Natural killer cell treated with Interleukin-12 subunit alpha and Interleukin-12 subunit beta and Interleukin-15 and Interleukin-18, amount 100 ng/mL, for 72 hours (primary cell): ENCODE measurements at regions not wholly inside any gene's neighbourhood (a gene's known extent, or its start where the extent isn't known, plus 50 kb on each side); places are given as distances from the start of the nearest gene placed in this dataset.

Source experiments
- ATAC-seq, 2 donors: fragments of 150-1000 bp; cut with Tn5 transposase in 1 of 2; sonication (Bioruptor Pico), chemical (Tn5 transposase) in 1 of 2; 2 replicates each; pipeline ENCODE4 v1.10.0; 2021
- DNase-seq: peaks from one replicate; pipeline ENCODE4 v3.0.0; 2022; ENCODE audit warnings: low spot score
- H3K27ac Mint-ChIP-seq, 2 donors: 1 replicate in 1 of 2; 2 replicates in 1 of 2; pipeline ENCODE4 v1.8.0; 2022; ENCODE audit warnings: mixed read lengths in 2 of 2, mild to moderate bottlenecking in 1 of 2, moderate library complexity in 1 of 2
- H3K27me3 Mint-ChIP-seq, 2 donors: 1 replicate in 1 of 2; 2 replicates in 1 of 2; pipeline ENCODE4 v1.8.0; 2022; ENCODE audit warnings: mixed read lengths in 2 of 2
- H3K36me3 Mint-ChIP-seq: one replicate; pipeline ENCODE4 v1.8.0; 2022; ENCODE audit warnings: mixed read lengths
- H3K4me1 Mint-ChIP-seq, 2 donors: 1 replicate in 1 of 2; 2 replicates in 1 of 2; pipeline ENCODE4 v1.8.0; 2022; ENCODE audit warnings: low read depth in 2 of 2, mixed read lengths in 2 of 2, mild to moderate bottlenecking in 1 of 2
- H3K4me3 Mint-ChIP-seq: one replicate; pipeline ENCODE4 v1.8.0; 2022; ENCODE audit warnings: mixed read lengths
- H3K9me3 Mint-ChIP-seq: 2 replicates; pipeline ENCODE4 v1.8.0; 2022; ENCODE audit warnings: mixed read lengths

- no peaks in the 10 kb centered on the region for H3K9me3 Mint-ChIP-seq
- DNase-seq (no peak), ATAC-seq (no peak)
- H3K4me3 Mint-ChIP-seq: no peak overlapping the region
- H3K27ac Mint-ChIP-seq: no peak overlapping the region
- no peaks in the 10 kb centered on the region for H3K36me3 Mint-ChIP-seq
- peaks cover 16 to 19% of the 10 kb centered on the region in 2 donors for H3K27me3 Mint-ChIP-seq
- peaks cover 0 to 5% of the 10 kb centered on the region in 2 donors for H3K4me1 Mint-ChIP-seq
Observed at GRCh38 chr2:7403092-7403775, 486.0 kb downstream of the RNF144A start.

GRCh38 chr2:7405861-7406715 lies 488.9 kb downstream of the RNF144A start:
- no peak for DNase-seq
- Mint-ChIP-seq H3K9me3 (no peaks in the 10 kb centered on the region), H3K4me3 (no peak overlapping the region), H3K36me3 (no peaks in the 10 kb centered on the region), H3K27me3 (peaks cover 18 to 21% of the 10 kb centered on the region in 2 donors), H3K27ac (no peak overlapping the region), H3K4me1 (peaks cover 0 to 5% of the 10 kb centered on the region in 2 donors)
- no peak for ATAC-seq

- H3K9me3 Mint-ChIP-seq: no peaks in the 10 kb centered on the region
- no peak overlapping the region for H3K4me3 Mint-ChIP-seq
- no peak overlapping the region for H3K27ac Mint-ChIP-seq
- no peak for DNase-seq
- no peaks in the 10 kb centered on the region for H3K36me3 Mint-ChIP-seq
- H3K4me1 Mint-ChIP-seq: peaks cover 3 to 5% of the 10 kb centered on the region in 2 donors
- peaks cover 25% of the 10 kb centered on the region in 2 donors for H3K27me3 Mint-ChIP-seq
- ATAC-seq: no peak
Observed at GRCh38 chr2:7407001-7407400, 489.8 kb downstream of the RNF144A start.

- Mint-ChIP-seq H3K27ac (no peak overlapping the region), H3K36me3 (no peaks in the 10 kb centered on the region), H3K4me3 (no peak overlapping the region), H3K9me3 (no peaks in the 10 kb centered on the region), H3K4me1 (peaks cover 0 to 3% of the 10 kb centered on the region in 2 donors), H3K27me3 (peaks cover 16 to 22% of the 10 kb centered on the region in 2 donors)
- no peak for ATAC-seq
- no peak for DNase-seq
Observed at GRCh38 chr2:7407906-7408680, 490.9 kb downstream of the RNF144A start.

GRCh38 chr2:7411691-7412090 lies 494.5 kb downstream of the RNF144A start:
- no peak for ATAC-seq
- H3K36me3 Mint-ChIP-seq: peaks cover 4% of the 10 kb centered on the region
- H3K27ac Mint-ChIP-seq: no peak overlapping the region

GRCh38 chr2:7417845-7418742 lies 500.9 kb downstream of the RNF144A start:
- H3K36me3 Mint-ChIP-seq: peaks cover 15% of the 10 kb centered on the region
- H3K27ac Mint-ChIP-seq: no peak overlapping the region
- H3K4me1 Mint-ChIP-seq: peaks cover 0 to 14% of the 10 kb centered on the region in 2 donors
- H3K9me3 Mint-ChIP-seq: peaks cover 4% of the 10 kb centered on the region
- H3K27me3 Mint-ChIP-seq: peaks cover 18 to 19% of the 10 kb centered on the region in 2 donors
- ATAC-seq: no peak
- no peak overlapping the region for H3K4me3 Mint-ChIP-seq
- DNase-seq: no peak

More at GRCh38 chr2:7411691-7412090, 494.5 kb downstream of the RNF144A start:
- Mint-ChIP-seq H3K9me3 (no peaks in the 10 kb centered on the region), H3K4me1 (peaks cover 0 to 3% of the 10 kb centered on the region in 2 donors), H3K4me3 (no peak overlapping the region), H3K27me3 (peaks cover 7 to 20% of the 10 kb centered on the region in 2 donors)
- DNase-seq: no peak

- H3K36me3 Mint-ChIP-seq: peaks cover 10% of the 10 kb centered on the region
- H3K27me3 Mint-ChIP-seq: peaks cover 16 to 18% of the 10 kb centered on the region in 2 donors
- H3K4me1 Mint-ChIP-seq: peaks cover 0 to 14% of the 10 kb centered on the region in 2 donors
- no peak overlapping the region for H3K4me3 Mint-ChIP-seq
- H3K9me3 Mint-ChIP-seq: peaks cover 4% of the 10 kb centered on the region
- H3K27ac Mint-ChIP-seq: no peak overlapping the region
- ATAC-seq: no peak
- DNase-seq: no peak
Observed at GRCh38 chr2:7419186-7419585, 502.0 kb downstream of the RNF144A start.

- Mint-ChIP-seq H3K9me3 (peaks cover 4% of the 10 kb centered on the region), H3K4me3 (no peak overlapping the region), H3K36me3 (peaks cover 10% of the 10 kb centered on the region), H3K27me3 (peaks cover 16 to 18% of the 10 kb centered on the region in 2 donors), H3K4me1 (peaks cover 0 to 14% of the 10 kb centered on the region in 2 donors), H3K27ac (no peak overlapping the region)
- DNase-seq (no peak), ATAC-seq (no peak)
Observed at GRCh38 chr2:7419814-7420311, 502.7 kb downstream of the RNF144A start.

GRCh38 chr2:7420530-7420929 lies 503.3 kb downstream of the RNF144A start:
- H3K27me3 Mint-ChIP-seq: peaks cover 16 to 18% of the 10 kb centered on the region in 2 donors
- no peak overlapping the region for H3K4me3 Mint-ChIP-seq
- ATAC-seq: no peak
- no peak overlapping the region for H3K27ac Mint-ChIP-seq
- peaks cover 0 to 18% of the 10 kb centered on the region in 2 donors for H3K4me1 Mint-ChIP-seq
- no peak for DNase-seq
- peaks cover 10% of the 10 kb centered on the region for H3K36me3 Mint-ChIP-seq
- peaks cover 4% of the 10 kb centered on the region for H3K9me3 Mint-ChIP-seq

- no peak for DNase-seq
- Mint-ChIP-seq H3K4me3 (no peak overlapping the region), H3K9me3 (peaks cover 4% of the 10 kb centered on the region), H3K27me3 (peaks cover 7 to 9% of the 10 kb centered on the region in 2 donors), H3K4me1 (peaks cover 25 to 31% of the 10 kb centered on the region in 2 donors), H3K27ac (peak overlapping the region; percentile 17 to 53), H3K36me3 (no peaks in the 10 kb centered on the region)
- ATAC-seq: no peak
Observed at GRCh38 chr2:7424481-7424880, 507.3 kb downstream of the RNF144A start.

GRCh38 chr2:7427293-7428060 lies 510.3 kb downstream of the RNF144A start:
- ATAC-seq: no peak
- peak overlapping the region; percentile 98 for H3K27ac Mint-ChIP-seq
- no peak for DNase-seq
- H3K4me3 Mint-ChIP-seq: peak overlapping the region; percentile 60
- no peaks in the 10 kb centered on the region for H3K27me3 Mint-ChIP-seq
- H3K4me1 Mint-ChIP-seq: peaks cover 45 to 51% of the 10 kb centered on the region in 2 donors
- H3K36me3 Mint-ChIP-seq: peaks cover 3% of the 10 kb centered on the region
- H3K9me3 Mint-ChIP-seq: peaks cover 4% of the 10 kb centered on the region
